Muscle of back (tissue), 3 donors: ENCODE measurements at regions not wholly inside any gene's neighbourhood (a gene's known extent, or its start where the extent isn't known, plus 50 kb on each side); places are given as distances from the start of the nearest gene placed in this dataset.

Experiments
- DNase-seq, 3 donors: peaks; one replicate each; pipeline versions ENCODE4 v3.0.0 to v3.0.0-alpha.2; 2013

GRCh38 chr10:10432296-10433035 is 585.2 kb upstream of the CELF2 start:
- peak; percentile 52 to 79 (median 57) for DNase-seq

- no peak for DNase-seq
These were observed 583.4 kb upstream of the CELF2 start for GRCh38 chr10:10434312-10434711.

GRCh38 chr10:10437886-10438285 is 579.8 kb upstream of the CELF2 start:
- DNase-seq, result no peak

GRCh38 chr10:10438335-10439100 is 579.2 kb upstream of the CELF2 start:
- peak; percentile 6 to 30 (median 23) for DNase-seq

- DNase-seq, result no peak
These were observed 560.8 kb upstream of the CELF2 start for GRCh38 chr10:10456856-10457255.

- no peak for DNase-seq
These were observed 557.2 kb upstream of the CELF2 start for GRCh38 chr10:10460451-10460850.

GRCh38 chr10:10462151-10462941 is 555.3 kb upstream of the CELF2 start:
- DNase-seq, result no peak

- DNase-seq, result no peak
These were observed 545.9 kb upstream of the CELF2 start for GRCh38 chr10:10471758-10472157.

GRCh38 chr10:10475812-10476211 is 541.9 kb upstream of the CELF2 start:
- DNase-seq, result no peak

GRCh38 chr10:10477844-10478243 is 539.8 kb upstream of the CELF2 start:
- no peak for DNase-seq

- DNase-seq, result no peak
These were observed 538.2 kb upstream of the CELF2 start for GRCh38 chr10:10479465-10479864.

GRCh38 chr10:10482613-10483012 is 535.1 kb upstream of the CELF2 start:
- DNase-seq, result no peak

GRCh38 chr10:10489076-10489475 is 528.6 kb upstream of the CELF2 start:
- peak in 1 of 3 donors; percentile 31 for DNase-seq

GRCh38 chr10:10489805-10490571 is 527.7 kb upstream of the CELF2 start:
- DNase-seq, result peak in 1 of 3 donors; percentile 62

- DNase-seq, result no peak
These were observed 527.1 kb upstream of the CELF2 start for GRCh38 chr10:10490581-10490980.

- DNase-seq, result no peak
These were observed 525.3 kb upstream of the CELF2 start for GRCh38 chr10:10492420-10492819.

GRCh38 chr10:10493833-10494232 is 523.8 kb upstream of the CELF2 start:
- no peak for DNase-seq

- DNase-seq, result no peak
These were observed 520.4 kb upstream of the CELF2 start for GRCh38 chr10:10497245-10497644.

- DNase-seq, result peak in 1 of 3 donors; percentile 21
These were observed 518.9 kb upstream of the CELF2 start for GRCh38 chr10:10498781-10499180.

- DNase-seq, result peak in 1 of 3 donors; percentile 20
These were observed 517.8 kb upstream of the CELF2 start for GRCh38 chr10:10499839-10500238.

GRCh38 chr10:10500937-10501336 is 516.7 kb upstream of the CELF2 start:
- peak in 1 of 3 donors; percentile 57 for DNase-seq

GRCh38 chr10:10503772-10504171 is 513.9 kb upstream of the CELF2 start:
- no peak for DNase-seq
